Embryonic facial prominence (tissue), 1 donor: ENCODE measurements at regions not wholly inside any gene's neighbourhood (a gene's known extent, or its start where the extent isn't known, plus 50 kb on each side); places are given as distances from the start of the nearest gene placed in this dataset.

Source experiments
- DNase-seq: peaks from one replicate; pipeline ENCODE4 v3.0.0-alpha.2; 2016; ENCODE audit errors: extremely low spot score

GRCh38 chr20:60677819-60678218, 574.2 kb upstream of the CDH4 start:
- no peak for DNase-seq

- DNase-seq = no peak
Observed at GRCh38 chr20:60680554-60680953, 571.5 kb upstream of the CDH4 start.

- no peak for DNase-seq
Observed at GRCh38 chr20:60687213-60687612, 564.8 kb upstream of the CDH4 start.

GRCh38 chr20:60690771-60691170, 561.3 kb upstream of the CDH4 start:
- DNase-seq = no peak

GRCh38 chr20:60691966-60692615, 560.0 kb upstream of the CDH4 start:
- DNase-seq = no peak

- DNase-seq = no peak
Observed at GRCh38 chr20:60693496-60694133, 558.4 kb upstream of the CDH4 start.

GRCh38 chr20:60694763-60695162, 557.3 kb upstream of the CDH4 start:
- no peak for DNase-seq

GRCh38 chr20:60695226-60696000, 556.6 kb upstream of the CDH4 start:
- DNase-seq = no peak

- no peak for DNase-seq
Observed at GRCh38 chr20:60697252-60697651, 554.8 kb upstream of the CDH4 start.

GRCh38 chr20:60700728-60701127, 551.3 kb upstream of the CDH4 start:
- no peak for DNase-seq

- DNase-seq = no peak
Observed at GRCh38 chr20:60704147-60704546, 547.9 kb upstream of the CDH4 start.

GRCh38 chr20:60713396-60713795, 538.7 kb upstream of the CDH4 start:
- DNase-seq = no peak

GRCh38 chr20:60715172-60715571, 536.9 kb upstream of the CDH4 start:
- no peak for DNase-seq

GRCh38 chr20:60718743-60719480, 533.1 kb upstream of the CDH4 start:
- DNase-seq = no peak

- no peak for DNase-seq
Observed at GRCh38 chr20:60725311-60725906, 526.7 kb upstream of the CDH4 start.

- no peak for DNase-seq
Observed at GRCh38 chr20:60727425-60727824, 524.6 kb upstream of the CDH4 start.

GRCh38 chr20:60728705-60729104, 523.4 kb upstream of the CDH4 start:
- DNase-seq = no peak

GRCh38 chr20:60729135-60729900, 522.7 kb upstream of the CDH4 start:
- no peak for DNase-seq

- DNase-seq = no peak
Observed at GRCh38 chr20:60732322-60732721, 519.7 kb upstream of the CDH4 start.

GRCh38 chr20:60748086-60748485, 504.0 kb upstream of the CDH4 start:
- no peak for DNase-seq
